Pulmonary artery endothelial cell (primary cell): ENCODE measurements at regions not wholly inside any gene's neighbourhood (a gene's known extent, or its start where the extent isn't known, plus 50 kb on each side); places are given as distances from the start of the nearest gene placed in this dataset.

Experiments used
- DNase-seq: peaks from one replicate; pipeline ENCODE4 v3.0.0-alpha.2; 2011; ENCODE audit warnings: low read depth, low spot score

DNA sequence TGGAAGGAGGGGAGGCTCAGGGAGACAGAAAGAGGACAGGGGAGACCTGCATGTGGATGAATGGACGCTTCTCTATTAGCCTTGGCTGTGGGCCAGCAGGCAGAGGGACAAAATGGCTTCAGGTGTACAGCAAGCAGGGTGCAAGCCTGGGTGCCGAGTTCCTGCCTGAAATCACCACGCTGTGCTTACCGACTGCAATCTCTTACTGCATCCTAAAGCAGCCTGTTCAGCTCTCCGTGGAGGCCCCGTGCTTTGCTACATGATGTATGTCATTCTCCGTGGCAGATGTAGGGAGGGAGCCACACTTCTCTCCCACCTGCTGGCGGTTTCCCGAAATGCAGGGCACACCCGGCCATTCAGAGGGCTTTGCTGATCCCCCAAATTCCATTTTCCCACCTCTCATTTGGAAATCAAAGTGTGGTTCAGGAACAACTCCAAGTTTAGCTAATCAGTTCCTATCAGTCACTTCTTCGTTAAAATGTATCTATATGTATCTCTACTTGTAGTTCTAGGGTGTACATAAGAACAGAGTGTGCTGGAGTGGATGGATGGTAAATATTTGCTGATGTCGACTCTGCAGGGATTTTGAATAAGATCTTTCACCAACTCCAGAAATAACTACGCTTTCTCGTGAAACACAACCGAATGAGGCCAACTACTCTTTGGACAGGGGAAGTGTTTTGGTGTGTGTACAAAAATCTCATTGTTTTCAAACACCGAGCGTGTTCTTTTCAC lies 122.3 kb upstream of the BACE2 start:
- no peak for DNase-seq

DNA sequence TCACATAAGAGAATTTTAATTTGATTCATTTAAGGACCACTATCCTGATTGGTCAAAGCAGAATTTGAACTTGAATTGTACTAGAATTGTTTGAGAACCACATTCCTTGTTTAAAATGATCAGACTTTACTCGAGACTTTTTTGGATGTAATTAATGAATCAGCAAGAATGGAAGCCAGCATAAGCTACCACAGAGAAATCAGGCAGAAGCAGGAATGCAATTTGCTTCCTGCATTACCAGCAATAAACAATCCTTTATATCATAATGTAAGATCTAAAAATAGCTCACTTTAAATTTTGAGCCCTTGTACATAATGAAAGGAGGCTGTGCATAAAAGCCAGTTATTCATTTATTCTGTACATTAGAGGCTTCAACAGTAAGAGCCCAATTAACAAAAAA lies 119.8 kb upstream of the BACE2 start:
- DNase-seq: no peak

DNA sequence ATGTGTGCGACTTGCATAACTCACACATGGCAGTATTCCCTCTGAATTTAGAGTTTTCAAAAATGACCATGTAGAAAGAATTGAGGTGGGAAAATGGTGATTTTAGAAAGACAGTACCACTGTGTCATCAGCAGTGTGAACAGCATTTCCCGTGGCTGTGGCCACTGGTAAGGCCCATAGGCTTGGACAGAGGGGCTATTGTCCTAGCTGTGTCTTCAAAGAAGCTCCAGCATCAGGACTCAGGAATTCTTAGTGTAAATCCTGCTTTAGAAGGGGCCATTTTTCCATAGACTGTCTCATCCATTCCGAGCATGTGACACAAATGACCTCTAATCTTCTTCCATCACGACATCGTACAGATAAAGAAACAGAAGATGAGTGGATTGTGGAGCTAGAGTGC lies 119.3 kb upstream of the BACE2 start:
- DNase-seq: no peak

DNA sequence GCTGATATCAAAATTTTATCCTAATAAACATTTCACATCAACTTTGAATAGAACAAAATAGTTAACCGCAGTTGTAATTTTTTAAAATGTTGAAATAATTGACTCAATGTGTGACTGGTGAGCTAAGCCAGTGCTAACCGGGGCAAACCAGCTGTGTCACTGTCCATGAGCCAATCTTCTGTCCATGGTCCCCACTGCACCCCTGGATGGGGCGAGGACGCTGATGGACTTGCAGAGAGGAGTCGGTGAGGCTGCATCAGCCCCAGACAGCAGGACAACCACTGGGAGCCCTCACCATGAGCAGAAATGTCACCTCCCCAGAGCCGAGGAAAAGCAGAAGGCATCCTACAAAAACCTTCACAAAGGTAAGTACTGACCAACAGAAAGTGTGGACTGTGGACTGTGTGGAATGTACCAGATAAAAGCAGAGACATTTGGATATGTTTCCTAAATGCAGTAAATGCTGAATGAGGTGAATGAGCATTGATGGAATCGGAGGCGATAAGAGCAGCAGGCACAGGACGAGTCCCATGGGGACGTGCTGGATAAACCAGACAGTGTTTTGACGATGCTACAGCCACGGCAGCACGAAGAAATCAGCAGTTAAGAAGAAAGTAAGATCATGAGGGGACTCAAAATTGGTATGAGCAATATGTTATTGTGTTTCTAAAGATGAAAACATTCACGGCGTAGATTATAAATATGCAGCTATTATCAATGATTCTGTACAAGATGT lies 115.0 kb upstream of the BACE2 start:
- DNase-seq: no peak

DNA sequence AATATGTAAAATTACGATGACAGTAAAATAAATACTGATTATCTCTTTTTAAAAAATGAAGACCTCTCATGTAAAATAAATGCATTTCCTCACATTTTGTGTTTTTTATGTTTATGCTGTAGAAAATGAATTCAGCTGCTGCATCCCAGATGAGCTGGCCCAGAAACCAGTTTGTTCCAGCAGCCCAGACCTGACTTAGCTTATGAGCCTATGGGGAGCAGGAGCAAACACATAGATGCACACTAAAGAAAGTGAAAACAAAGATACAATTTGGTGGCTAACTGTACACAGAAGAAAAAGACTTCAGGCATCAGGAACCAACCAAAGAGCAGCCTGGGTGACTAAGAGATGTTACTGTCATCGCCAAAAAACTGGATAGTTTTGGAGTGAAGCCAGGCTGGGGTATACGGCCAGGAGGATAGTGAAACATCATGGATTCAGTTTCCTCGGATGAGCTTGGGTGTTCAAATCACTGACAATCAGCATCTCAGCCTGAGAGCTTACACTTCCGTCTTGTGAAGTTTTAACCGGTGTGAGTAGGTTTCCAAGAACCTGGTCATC lies 113.9 kb upstream of the BACE2 start:
- DNase-seq: no peak

DNA sequence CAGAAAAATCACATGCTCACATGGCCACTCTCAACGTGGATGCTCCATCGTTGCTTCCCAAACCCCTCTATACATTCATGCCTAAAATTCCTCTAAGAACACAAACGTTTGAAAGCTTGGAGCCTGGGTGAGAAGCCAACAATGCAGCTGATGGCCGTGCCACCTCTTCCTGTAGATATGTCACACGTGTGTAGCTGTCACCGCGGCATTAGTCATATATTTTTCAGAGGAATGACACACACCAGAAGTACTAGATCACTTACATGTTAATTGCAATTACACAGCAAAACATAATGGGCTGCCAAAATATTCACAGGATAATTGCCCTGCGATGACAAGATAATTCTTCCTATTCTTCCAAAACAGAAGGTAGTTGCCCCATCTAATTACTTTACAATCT lies 112.7 kb upstream of the BACE2 start:
- no peak for DNase-seq

DNA sequence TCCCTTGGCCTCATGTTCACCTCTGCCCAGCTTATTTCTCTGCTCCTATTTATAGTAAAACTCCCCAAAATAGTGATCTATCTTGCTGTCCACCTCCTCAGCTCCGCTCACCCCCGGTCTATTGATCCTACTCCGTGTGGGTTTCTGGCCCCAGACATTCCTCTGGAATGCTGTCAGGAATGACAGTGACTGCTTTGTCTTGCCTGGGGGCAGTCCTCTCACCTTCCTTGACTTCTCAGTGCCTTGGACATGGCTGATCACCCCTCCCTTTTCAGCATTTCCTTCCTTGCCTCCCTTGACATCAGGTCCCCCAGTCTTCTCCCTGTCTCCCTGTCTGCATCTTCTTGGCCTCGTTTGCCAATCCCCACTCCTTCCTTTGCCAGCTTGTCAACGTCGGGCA lies 108.1 kb upstream of the BACE2 start:
- no peak for DNase-seq

DNA sequence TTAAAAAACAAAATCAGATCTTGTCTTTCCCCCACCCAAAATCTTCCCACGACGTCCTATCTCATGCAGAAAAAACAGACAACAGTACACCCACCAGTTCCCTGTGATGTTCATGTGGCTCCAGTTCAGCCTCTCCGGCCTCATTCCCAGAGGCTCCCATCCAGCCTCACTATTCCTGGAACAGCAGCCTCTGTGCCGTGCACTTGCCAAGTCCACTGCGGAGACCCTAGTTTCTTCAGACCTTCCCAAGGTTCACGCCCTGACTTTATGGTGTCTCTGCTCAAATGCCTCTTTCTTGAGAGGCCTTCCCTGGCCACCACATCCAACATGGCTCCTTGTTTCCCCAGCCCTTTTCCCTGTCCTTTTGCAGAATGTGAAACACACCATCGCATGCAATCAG lies 106.3 kb upstream of the BACE2 start:
- DNase-seq: no peak

DNA sequence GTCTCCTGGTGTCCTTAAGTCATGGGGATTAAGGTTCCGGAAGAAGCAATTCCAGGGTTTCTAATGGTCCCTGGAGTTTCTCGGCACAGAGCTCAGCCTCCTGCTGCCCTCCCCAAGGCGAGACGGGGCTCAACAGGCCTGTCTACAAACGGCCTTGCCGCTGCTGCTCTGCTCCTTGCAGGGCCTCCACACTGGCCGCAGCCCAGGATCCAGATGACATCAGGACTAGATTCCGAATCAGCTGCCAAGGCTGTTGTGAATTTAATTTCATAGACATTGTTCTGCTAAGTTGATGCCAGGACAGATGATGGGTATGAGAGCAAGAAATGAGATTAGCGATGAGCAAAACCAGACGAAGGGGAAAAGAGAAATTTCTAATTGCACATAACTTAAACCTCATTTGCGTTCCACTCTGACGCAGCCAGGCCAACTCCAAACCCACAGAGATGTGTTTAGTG lies 103.6 kb upstream of the BACE2 start:
- DNase-seq: no peak

DNA sequence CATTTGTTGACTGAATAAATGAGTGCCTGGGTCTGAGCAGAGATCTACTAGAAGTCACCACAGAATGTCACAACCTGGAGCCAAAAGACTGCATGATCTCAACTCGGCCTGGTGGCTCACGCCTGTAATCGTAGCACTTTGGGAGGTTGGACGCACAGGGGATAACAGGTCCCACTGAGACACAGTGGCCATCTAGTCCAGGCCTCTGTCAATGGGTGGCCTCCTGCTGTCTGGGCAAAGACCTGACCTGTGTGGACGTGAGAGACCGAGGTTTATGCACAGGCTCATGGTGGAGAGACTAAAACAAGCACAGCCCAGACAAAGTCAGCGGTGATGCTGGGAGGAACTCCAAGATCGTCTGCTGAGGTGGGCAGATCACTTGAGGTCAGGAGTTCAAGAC lies 103.0 kb upstream of the BACE2 start:
- DNase-seq: no peak

DNA sequence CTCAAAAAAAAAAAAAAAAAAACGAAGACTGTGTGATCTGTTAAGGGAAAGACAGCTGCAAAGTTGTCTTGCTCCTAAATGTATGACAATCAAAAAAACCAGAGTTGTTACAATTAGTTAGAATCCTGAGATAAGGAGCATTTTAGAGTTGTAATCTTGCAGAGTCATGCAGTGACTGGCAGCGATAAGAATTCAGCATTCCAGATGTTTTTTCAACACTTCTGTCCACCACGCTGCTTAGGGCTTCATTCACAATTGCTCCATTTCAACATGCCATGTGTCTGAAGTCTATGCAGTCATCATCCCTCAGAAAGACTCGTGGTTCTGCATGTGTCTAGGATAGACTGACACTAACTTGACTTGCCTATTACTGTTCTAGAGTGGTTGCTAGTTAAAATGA lies 102.4 kb upstream of the BACE2 start:
- DNase-seq: no peak

DNA sequence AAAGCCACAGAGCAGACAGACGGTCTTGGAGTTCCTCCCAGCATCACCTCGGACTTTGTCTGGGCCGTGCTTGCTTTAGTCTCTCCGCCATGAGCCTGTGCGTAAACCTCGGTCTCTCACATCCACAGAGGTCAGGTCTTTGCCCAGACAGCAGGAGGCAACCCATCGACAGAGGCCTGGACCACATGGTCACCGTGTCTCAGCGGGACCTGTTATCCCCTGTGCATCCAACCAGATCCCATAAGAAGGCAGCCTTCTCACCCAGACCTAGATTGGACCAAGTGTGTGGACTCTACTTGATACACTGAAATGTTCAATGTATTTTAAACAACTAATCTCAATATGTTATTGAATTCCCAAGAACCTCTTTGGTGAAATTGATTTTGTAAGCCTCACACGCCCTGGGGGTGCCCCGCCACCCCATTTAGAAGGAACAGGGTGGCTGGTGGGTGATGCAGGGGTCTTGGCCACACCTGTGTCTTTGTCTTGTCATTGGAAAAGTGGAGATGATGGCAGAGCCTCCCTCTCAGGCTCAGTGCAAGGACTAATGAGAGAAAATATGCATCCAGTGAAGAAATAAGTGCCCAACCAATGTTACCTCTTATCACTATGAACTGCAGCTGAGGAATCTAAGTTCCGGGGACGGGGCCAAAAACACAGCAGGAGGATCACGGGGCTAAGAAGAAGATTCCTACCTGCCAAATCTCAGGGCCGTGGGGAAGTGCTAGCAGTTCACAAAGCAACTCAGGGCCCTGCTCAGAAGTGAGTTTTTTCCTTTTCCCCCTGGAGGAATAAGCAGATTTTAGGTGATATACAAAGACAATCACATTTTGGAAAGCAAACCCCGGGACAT lies 101.6 kb upstream of the BACE2 start:
- no peak for DNase-seq

DNA sequence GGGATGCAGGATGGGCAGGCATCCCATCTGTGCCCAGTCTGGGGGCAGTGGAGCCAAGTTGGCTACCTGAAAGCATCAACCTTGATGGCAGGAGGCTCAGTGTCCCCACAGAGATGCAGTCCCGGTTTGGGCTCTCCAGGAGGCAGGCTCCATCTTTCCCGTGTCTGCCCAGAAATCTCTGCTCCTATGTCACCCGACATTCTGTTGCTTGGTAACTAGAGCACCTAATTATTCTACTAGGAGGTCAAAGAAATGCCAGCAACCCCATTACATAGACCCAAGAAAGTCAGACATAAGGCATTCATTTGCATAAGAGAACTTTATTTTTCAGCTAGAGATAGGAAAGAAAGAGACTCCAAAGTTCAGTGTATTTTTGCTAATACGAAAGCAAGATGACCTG lies 100.3 kb upstream of the BACE2 start:
- no peak for DNase-seq

DNA sequence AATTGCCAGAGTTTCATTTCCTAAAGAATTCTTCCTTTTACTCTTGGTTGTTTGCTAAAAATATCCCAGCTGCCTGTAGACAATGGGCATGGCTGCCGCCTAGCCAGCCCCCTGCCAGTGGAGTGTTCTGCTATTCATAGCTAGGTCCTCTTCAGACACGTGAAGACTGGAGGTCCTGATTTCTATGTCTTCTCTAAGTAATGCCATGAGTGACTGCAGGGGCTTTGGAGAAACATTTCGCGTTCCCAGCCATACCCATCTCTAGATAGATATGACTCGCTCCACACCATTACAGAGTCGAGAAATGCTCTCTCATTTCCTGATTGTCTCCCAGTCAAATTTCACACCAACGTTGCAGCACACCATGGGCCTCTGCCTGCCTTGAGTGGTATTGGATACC lies 99.5 kb upstream of the BACE2 start:
- DNase-seq: no peak

DNA sequence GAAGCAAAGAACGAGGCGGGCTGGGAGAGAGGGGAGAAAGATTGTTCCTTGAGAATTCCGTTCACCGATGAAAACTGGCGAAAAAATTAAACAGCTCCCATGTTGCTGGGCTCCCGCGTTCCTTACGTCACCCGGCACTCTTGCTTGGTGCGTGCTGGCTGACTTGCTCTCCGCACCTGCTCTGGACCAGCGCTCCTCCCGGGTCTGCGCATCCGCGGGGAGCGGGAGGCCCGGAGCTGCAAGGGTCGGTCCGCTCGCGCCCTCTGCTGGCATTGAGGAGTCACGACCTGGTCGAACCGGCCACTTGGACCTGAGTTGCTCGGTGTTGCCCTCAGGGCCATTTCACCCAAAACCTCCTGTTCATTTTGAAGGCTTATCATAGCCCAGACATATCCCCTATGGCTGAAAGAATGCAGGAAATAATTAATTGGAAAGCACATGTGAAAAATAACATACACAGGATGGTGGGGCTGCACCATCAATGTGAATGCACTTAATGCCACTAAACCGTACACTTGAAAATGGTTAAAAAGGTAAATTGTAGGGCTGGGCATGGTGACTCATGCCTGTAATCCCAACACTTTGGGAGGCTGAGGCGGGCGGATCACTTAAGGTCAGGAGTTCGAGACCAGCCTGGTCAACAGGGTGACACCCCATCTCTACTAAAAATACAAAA lies 98.9 kb upstream of the BACE2 start:
- DNase-seq: peak; percentile 5

DNA sequence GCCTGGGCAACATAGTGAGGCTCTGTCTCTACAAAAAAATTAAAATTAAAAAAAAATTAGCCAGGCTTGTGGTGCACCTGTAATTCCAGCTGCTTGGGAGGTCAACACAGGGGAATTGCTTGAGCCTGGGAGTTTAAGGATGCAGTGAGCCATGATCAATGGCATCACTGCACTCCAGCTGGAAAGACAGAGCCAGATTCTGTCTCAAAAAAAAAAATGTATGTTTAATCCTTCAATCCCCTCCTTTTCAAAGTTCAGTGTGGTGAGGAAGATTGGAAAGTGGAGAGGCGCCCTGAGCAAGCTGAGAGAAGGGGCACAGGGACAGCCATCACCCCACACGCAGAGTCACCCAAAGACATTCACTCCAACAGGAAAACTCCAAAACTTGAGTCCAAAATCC lies 97.7 kb upstream of the BACE2 start:
- no peak for DNase-seq

DNA sequence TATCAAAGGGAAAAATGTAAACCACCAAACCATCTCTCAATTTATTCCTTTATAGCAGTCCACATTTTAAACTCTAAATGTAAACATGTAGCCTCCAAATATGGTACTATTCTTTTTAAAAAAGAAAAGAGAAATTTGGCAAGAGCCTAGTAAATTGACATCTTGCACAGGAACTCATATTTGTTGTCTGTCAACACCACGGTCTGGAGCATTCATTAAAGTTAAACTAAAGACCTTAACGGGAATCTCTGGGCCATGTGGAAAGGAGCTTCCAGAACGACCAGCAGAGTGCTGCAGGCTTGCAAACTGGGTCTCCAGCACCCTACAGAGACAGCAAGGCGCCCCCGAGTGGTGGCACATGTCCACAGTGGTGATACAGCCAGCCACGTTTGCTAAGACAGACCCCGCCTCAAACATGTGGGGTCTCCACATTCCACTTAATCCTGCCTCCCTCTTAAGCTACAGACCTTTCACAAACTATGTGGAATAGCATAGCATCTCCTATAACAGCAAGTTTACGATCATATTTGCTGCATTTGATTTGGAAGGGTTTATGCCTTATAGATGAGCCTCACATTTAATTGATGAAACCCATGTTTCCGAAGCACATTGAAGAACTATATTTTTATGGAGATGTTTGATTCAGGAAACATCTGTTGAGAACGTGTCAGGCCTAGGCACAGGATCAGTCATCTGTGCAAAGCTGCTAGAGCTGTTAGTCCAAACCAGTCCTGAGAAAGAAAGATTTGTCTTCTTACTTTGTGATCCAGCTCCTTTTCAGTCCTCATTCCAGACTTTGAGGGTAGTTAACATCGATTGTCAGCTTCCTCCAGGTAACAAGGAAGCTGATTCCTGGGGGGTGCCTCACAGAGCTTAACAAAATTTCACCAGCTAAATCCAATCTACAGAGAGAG lies 96.4 kb upstream of the BACE2 start:
- DNase-seq: no peak

DNA sequence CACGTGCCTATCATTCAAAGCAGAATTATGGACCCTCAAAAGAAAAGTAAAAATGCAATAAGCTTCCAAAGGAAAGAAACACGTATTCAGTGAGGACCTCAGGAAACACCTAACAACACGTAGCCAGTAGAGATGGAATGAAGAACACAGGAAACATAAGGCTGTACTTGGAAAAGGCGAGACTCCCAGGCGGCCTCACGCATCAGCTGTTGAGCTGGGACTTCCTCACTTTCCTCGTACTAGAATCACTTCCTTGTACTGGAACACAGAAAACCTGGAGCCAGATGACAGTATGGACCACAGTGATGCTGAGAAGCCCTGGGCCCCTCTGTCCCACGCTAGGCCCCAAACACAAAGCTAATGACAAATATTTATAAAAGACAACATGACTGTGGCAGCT lies 94.4 kb upstream of the BACE2 start:
- no peak for DNase-seq

DNA sequence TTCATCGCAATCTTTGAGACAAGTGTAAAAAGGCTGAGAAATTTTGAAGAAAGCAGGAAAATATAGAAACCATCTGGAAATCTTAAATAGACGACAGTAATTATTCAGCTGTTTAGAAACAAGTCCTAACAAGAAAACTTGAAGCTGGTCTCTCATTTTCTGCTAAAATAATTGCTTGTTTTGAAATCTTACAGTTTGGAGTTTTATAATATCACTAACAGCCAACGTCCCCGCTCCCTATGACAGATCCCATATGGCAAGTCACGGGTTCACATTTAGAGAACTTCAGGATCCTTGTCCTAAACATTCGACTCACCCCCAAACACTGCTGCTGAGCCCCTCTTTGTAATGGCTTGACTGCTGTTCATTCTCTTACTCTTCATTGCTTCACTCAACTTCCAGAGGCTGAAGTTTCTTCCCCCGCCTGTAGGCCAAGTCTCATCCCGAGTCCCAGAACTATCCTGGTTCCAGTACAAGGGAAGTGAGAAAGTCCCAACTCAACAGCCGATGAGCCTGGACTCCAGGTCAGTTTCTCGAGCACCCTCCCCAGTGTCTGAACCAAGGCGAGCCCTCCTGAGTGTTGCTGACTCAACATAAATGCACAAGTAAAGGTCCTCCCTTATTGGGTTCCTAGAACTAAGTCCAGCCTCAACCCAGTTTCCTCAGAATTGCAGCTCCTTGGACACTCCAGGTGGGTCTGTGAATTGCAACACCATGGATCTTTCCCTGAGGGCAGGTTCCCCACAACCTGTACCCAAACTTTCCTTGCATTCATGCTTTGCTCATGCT lies 93.4 kb upstream of the BACE2 start:
- no peak for DNase-seq

DNA sequence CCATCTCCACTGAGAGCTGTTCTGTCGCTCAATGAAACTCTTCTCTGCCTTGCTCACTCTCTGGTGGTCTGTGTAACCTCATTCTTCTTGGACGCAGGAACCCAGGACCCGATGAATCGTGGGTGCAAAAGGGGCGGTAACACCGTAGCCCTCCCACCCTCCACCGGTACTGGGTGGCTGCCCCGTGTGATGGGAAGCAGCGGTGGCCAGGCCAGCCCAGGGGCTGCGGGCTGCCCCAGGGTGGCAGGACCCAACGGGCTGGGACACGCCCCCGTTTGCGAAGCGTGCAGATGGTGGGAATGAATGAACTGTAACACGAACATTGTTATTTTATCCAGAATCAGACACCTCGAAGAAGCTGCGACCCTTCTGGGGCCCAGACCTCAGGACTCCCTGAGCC lies 92.3 kb upstream of the BACE2 start:
- no peak for DNase-seq
